Gastroesophageal sphincter (tissue), 4 donors: ENCODE measurements at regions not wholly inside any gene's neighbourhood (a gene's known extent, or its start where the extent isn't known, plus 50 kb on each side); places are given as distances from the start of the nearest gene placed in this dataset.

Experiments used
- ATAC-seq: fragments of 150-250 bp; one replicate; pipeline ENCODE4 v1.9.1; 2016; ENCODE audit warnings: mild to moderate bottlenecking, moderate library complexity
- H3K27ac ChIP-seq, 4 donors: fragments of 200-600 bp; sonication (generic) in 3 of 4; 1 replicate in 3 of 4; 2 replicates in 1 of 4; pipeline ENCODE4 v1.5.1; 2016 to 2019
- H3K27me3 ChIP-seq: fragments of 200-600 bp; sonication (generic); one replicate; pipeline ENCODE4 v1.5.1; 2019
- H3K36me3 ChIP-seq, 2 donors: fragments of 200-600 bp; sonication (generic); one replicate each; pipeline ENCODE4 v1.5.1; 2019; ENCODE audit warnings: control low read depth in 1 of 2
- H3K4me1 ChIP-seq, 3 donors: fragments of 200-600 bp; sonication (generic); 1 replicate in 2 of 3; 2 replicates in 1 of 3; pipeline ENCODE4 v1.5.1; 2016 to 2019; ENCODE audit warnings: control low read depth in 2 of 3
- H3K4me3 ChIP-seq, 2 donors: fragments of 200-600 bp; sonication (generic); one replicate each; pipeline ENCODE4 v1.5.1; 2019; ENCODE audit warnings: mild to moderate bottlenecking in 1 of 2, moderate library complexity in 1 of 2
- H3K9me3 ChIP-seq, 3 donors: fragments of 200-600 bp; sonication (generic); one replicate each; pipeline ENCODE4 v1.5.1; 2017 to 2019; ENCODE audit warnings: control low read depth in 2 of 3
- EP300 ChIP-seq: sonication (generic); formaldehyde crosslinking; IDR thresholded peaks from one replicate; pipeline ENCODE4 v1.6.1; 2017; ENCODE audit warnings: antibody characterized with exemption, mild to moderate bottlenecking
- POLR2A ChIP-seq, 2 donors: fragments of 450-650 bp; IDR thresholded peaks; one replicate each; pipeline ENCODE4 v1.6.1; 2017; ENCODE audit warnings: antibody characterized with exemption in 2 of 2, mild to moderate bottlenecking in 2 of 2, moderate library complexity in 1 of 2
- POLR2AphosphoS5 ChIP-seq: sonication (generic); formaldehyde crosslinking; IDR thresholded peaks from one replicate; pipeline ENCODE4 v1.6.1; 2017; ENCODE audit warnings: antibody characterized with exemption
- WGBS, 2 donors: methylation state at CpG; one replicate each; pipeline ENCODE4 v1.1.5; 2018; ENCODE audit warnings: low coverage in 1 of 2; 5-methylcytosine and 5-hydroxymethylcytosine counted together
- TF ChIP-seq, protein P1 (sequence below), 4 experiments: fragments of 200-600 bp in 2 of 4; fragments of 450-650 bp in 2 of 4; sonication (generic) in 1 of 4; IDR thresholded peaks; one replicate each; pipeline ENCODE4 v1.5.1; 2017 to 2019; ENCODE audit warnings: antibody characterized with exemption in 4 of 4, mild to moderate bottlenecking in 2 of 4, moderate library complexity in 2 of 4

- H3K27me3 ChIP-seq, result no peaks in the 10 kb centered on the region
- no peaks in the 10 kb centered on the region for H3K36me3 ChIP-seq
- no peaks in the 10 kb centered on the region for H3K4me1 ChIP-seq
- no peak for ATAC-seq
- H3K4me3 ChIP-seq, result no peak overlapping the region
- no peak overlapping the region for H3K27ac ChIP-seq
- TF ChIP-seq EP300, result no peak
- TF ChIP-seq, protein P1, sequence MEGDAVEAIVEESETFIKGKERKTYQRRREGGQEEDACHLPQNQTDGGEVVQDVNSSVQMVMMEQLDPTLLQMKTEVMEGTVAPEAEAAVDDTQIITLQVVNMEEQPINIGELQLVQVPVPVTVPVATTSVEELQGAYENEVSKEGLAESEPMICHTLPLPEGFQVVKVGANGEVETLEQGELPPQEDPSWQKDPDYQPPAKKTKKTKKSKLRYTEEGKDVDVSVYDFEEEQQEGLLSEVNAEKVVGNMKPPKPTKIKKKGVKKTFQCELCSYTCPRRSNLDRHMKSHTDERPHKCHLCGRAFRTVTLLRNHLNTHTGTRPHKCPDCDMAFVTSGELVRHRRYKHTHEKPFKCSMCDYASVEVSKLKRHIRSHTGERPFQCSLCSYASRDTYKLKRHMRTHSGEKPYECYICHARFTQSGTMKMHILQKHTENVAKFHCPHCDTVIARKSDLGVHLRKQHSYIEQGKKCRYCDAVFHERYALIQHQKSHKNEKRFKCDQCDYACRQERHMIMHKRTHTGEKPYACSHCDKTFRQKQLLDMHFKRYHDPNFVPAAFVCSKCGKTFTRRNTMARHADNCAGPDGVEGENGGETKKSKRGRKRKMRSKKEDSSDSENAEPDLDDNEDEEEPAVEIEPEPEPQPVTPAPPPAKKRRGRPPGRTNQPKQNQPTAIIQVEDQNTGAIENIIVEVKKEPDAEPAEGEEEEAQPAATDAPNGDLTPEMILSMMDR (IDR thresholded peaks at IDR 0.05), result no peak
- peaks cover 0 to 22% (median 0%) of the 10 kb centered on the region in 3 donors for H3K9me3 ChIP-seq
These were observed 118.6 kb downstream of the HMHB1 start for GRCh38 chr5:143930561-143930960.

GRCh38 chr5:143931476-143931875, 119.5 kb downstream of the HMHB1 start:
- no peaks in the 10 kb centered on the region for H3K4me1 ChIP-seq
- no peak overlapping the region for H3K4me3 ChIP-seq
- H3K27ac ChIP-seq, result no peak overlapping the region
- peaks cover 0 to 26% (median 0%) of the 10 kb centered on the region in 3 donors for H3K9me3 ChIP-seq
- no peaks in the 10 kb centered on the region for H3K36me3 ChIP-seq
- 52 to 100% methylated on average over 1 to 2 of the region's 4 CpGs for WGBS, 2 donors
- no peaks in the 10 kb centered on the region for H3K27me3 ChIP-seq
- TF ChIP-seq POLR2A (IDR thresholded peaks at IDR 0.05), result no peak
- TF ChIP-seq POLR2AphosphoS5, result no peak
- TF ChIP-seq, protein P1 (IDR thresholded peaks at IDR 0.05), result no peak
- TF ChIP-seq EP300, result no peak
- ATAC-seq, result no peak

- Histone ChIP-seq H3K27ac (no peak overlapping the region), H3K4me3 (no peak overlapping the region), H3K27me3 (no peaks in the 10 kb centered on the region), H3K36me3 (no peaks in the 10 kb centered on the region), H3K4me1 (no peaks in the 10 kb centered on the region), H3K9me3 (peaks cover 0 to 26% (median 0%) of the 10 kb centered on the region in 3 donors)
- 56 to 71% methylated on average over 1 of the region's 1 CpG for WGBS, 2 donors
- no peak for TF ChIP-seq POLR2AphosphoS5
- TF ChIP-seq, protein P1 (IDR thresholded peaks at IDR 0.05), result no peak
- no peak for TF ChIP-seq POLR2A (IDR thresholded peaks at IDR 0.05)
- no peak for TF ChIP-seq EP300
- ATAC-seq, result no peak
These were observed 120.0 kb downstream of the HMHB1 start for GRCh38 chr5:143931986-143932385.

DNA sequence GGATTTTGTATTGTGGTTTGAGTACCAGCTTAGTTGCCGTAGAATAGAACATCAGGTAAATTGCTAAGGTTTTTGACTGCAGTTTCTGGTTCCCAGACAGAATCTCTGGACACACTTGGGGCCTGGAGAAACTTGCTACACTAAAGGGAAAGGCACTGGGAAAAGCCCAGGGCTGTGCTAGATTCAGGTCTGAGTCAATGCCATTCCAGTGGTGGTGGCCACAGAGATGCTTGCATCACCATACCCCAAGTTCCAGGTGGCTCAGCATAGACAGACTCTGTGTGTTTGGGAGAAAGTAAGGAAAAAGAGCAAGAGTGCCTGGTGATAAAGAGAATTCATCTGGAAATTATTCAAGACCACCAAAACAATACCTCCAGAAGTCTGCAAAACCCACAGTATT, 120.6 kb downstream of the HMHB1 start:
- Histone ChIP-seq H3K27me3 (no peaks in the 10 kb centered on the region), H3K36me3 (no peaks in the 10 kb centered on the region), H3K27ac (no peak overlapping the region), H3K4me3 (no peak overlapping the region), H3K4me1 (no peaks in the 10 kb centered on the region), H3K9me3 (peaks cover 0 to 26% (median 0%) of the 10 kb centered on the region in 3 donors)
- ATAC-seq, result no peak
- no peak for TF ChIP-seq POLR2A (IDR thresholded peaks at IDR 0.05)
- TF ChIP-seq POLR2AphosphoS5, result no peak
- no peak for TF ChIP-seq EP300
- TF ChIP-seq, protein P1 (IDR thresholded peaks at IDR 0.05), result no peak
- WGBS, 2 donors, result 100% methylated on average over 1 of the region's 1 CpG

DNA sequence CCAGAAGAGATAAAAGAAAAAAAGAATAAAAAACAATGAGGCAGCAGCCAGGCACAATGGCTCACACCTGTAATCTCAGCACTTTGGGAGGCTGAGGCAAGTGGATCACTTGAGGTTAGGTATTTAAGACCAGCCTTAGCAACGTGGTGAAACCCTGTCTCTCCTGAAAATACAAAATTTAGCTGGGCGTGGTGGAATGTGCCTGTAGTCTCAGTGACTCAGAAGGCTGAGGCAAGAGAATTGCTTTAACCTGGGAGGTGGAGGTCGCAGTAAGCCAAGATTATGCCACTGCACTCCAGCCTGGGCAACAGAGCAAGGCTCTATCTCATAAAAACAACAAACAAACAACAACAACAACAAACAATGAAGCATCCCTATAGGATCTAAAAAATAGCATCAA, 121.5 kb downstream of the HMHB1 start:
- Histone ChIP-seq H3K9me3 (peaks cover 0 to 26% (median 0%) of the 10 kb centered on the region in 3 donors), H3K27ac (no peak overlapping the region), H3K4me3 (no peak overlapping the region), H3K36me3 (no peaks in the 10 kb centered on the region), H3K4me1 (no peaks in the 10 kb centered on the region), H3K27me3 (no peaks in the 10 kb centered on the region)
- ATAC-seq, result no peak
- 69 to 77% methylated on average over 2 to 3 of the region's 3 CpGs for WGBS, 2 donors
- no peak for TF ChIP-seq EP300
- TF ChIP-seq POLR2A (IDR thresholded peaks at IDR 0.05), result no peak
- TF ChIP-seq, protein P1 (IDR thresholded peaks at IDR 0.05), result no peak
- TF ChIP-seq POLR2AphosphoS5, result no peak
